Stomach (tissue), 4 donors: ENCODE measurements at regions not wholly inside any gene's neighbourhood (a gene's known extent, or its start where the extent isn't known, plus 50 kb on each side); places are given as distances from the start of the nearest gene placed in this dataset.

Source experiments
- EP300 ChIP-seq: sonication (generic); formaldehyde crosslinking; IDR thresholded peaks from one replicate; pipeline ENCODE4 v1.6.1; 2017; ENCODE audit warnings: antibody characterized with exemption
- POLR2A ChIP-seq, 4 donors: fragments of 450-650 bp; IDR thresholded peaks; one replicate each; pipeline ENCODE4 v1.6.1; 2016; ENCODE audit warnings: antibody characterized with exemption in 4 of 4, control low read depth in 2 of 4, mild to moderate bottlenecking in 1 of 4, moderate library complexity in 1 of 4
- POLR2AphosphoS5 ChIP-seq, 3 donors: sonication (generic); formaldehyde crosslinking; IDR thresholded peaks; one replicate each; pipeline ENCODE4 v1.6.1; 2016; ENCODE audit warnings: antibody characterized with exemption in 3 of 3
- TF ChIP-seq, protein P1 (sequence below), 7 experiments: fragments of 450-650 bp in 4 of 7; fragments of 200-600 bp in 3 of 7; sonication (generic) in 3 of 7; IDR thresholded peaks; one replicate each; pipeline ENCODE4 v1.5.1; 2016 to 2019; ENCODE audit warnings: antibody characterized with exemption in 7 of 7, control low read depth in 2 of 7, mild to moderate bottlenecking in 1 of 7

DNA sequence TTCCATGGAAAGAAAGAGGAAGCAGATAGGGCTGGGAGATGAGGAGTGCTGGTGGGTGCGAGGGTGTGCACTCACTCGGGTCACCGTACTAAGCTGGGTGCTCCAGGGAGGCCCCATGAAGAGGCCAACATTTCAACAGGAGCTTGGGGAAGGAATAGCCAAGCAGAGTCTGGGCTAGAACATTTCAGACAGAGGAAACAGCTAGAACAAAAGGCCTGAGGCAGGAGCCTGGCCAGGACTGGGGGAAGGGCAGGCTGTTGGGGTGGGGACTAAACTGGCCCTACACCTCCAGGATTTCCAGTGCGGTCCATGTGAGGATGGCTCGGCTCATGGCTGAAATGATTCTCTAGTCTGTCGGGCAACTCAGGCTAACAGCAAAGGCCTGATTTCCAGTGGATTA is 90.8 kb downstream of the ZFP36L2 start:
- TF ChIP-seq, protein P1, sequence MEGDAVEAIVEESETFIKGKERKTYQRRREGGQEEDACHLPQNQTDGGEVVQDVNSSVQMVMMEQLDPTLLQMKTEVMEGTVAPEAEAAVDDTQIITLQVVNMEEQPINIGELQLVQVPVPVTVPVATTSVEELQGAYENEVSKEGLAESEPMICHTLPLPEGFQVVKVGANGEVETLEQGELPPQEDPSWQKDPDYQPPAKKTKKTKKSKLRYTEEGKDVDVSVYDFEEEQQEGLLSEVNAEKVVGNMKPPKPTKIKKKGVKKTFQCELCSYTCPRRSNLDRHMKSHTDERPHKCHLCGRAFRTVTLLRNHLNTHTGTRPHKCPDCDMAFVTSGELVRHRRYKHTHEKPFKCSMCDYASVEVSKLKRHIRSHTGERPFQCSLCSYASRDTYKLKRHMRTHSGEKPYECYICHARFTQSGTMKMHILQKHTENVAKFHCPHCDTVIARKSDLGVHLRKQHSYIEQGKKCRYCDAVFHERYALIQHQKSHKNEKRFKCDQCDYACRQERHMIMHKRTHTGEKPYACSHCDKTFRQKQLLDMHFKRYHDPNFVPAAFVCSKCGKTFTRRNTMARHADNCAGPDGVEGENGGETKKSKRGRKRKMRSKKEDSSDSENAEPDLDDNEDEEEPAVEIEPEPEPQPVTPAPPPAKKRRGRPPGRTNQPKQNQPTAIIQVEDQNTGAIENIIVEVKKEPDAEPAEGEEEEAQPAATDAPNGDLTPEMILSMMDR (IDR thresholded peaks at IDR 0.05) = no peak
- TF ChIP-seq POLR2AphosphoS5 (IDR thresholded peaks at IDR 0.05) (no peak), POLR2A (IDR thresholded peaks at IDR 0.05) (no peak), EP300 (no peak)
